Neural cell (in vitro differentiated cells): ENCODE measurements at regions not wholly inside any gene's neighbourhood (a gene's known extent, or its start where the extent isn't known, plus 50 kb on each side); places are given as distances from the start of the nearest gene placed in this dataset.

Experiments
- H2AFZ ChIP-seq: fragments of 200-600, 300-800 bp; sonication (generic), shearing (Covaris generic); 2 replicates; pipeline ENCODE4 v1.6.0; 2014; ENCODE audit warnings: low read depth, mild to moderate bottlenecking, antibody characterized with exemption, low read length, moderate library complexity
- H3F3A ChIP-seq: fragments of 200-600 bp; shearing (Covaris generic); 2 replicates; pipeline ENCODE4 v1.6.1; 2016; ENCODE audit warnings: mild to moderate bottlenecking, moderate library complexity, mixed read lengths, antibody characterized with exemption, low read length; ENCODE audit not compliant: insufficient read depth, poor library complexity, severe bottlenecking
- H3K27ac ChIP-seq: fragments of 200-600, 300-800 bp; sonication (generic), shearing (Covaris generic); 2 replicates; pipeline ENCODE4 v1.5.1; 2014; ENCODE audit warnings: mild to moderate bottlenecking, low read length, moderate library complexity
- H3K27me3 ChIP-seq: fragments of 300-800, 200-600 bp; sonication (generic), shearing (Covaris generic); 2 replicates; pipeline ENCODE4 v1.6.0; 2014; ENCODE audit warnings: mild to moderate bottlenecking, low read depth, low read length, moderate library complexity; ENCODE audit not compliant: insufficient read depth
- H3K36me3 ChIP-seq: fragments of 300-800, 200-600 bp; sonication (generic), shearing (Covaris generic); 2 replicates; pipeline ENCODE4 v1.5.1; 2014; ENCODE audit warnings: mild to moderate bottlenecking, antibody characterized with exemption, low read length, moderate library complexity; ENCODE audit not compliant: insufficient read depth
- H3K4me2 ChIP-seq: fragments of 300-800, 200-600 bp; sonication (generic), shearing (Covaris generic); 2 replicates; pipeline ENCODE4 v1.6.0; 2014; ENCODE audit warnings: mild to moderate bottlenecking, low read length
- H3K4me3 ChIP-seq: fragments of 300-800, 200-600 bp; sonication (generic), shearing (Covaris generic); 2 replicates; pipeline ENCODE4 v1.5.1; 2014; ENCODE audit warnings: mild to moderate bottlenecking, low read length, moderate library complexity
- H3K79me2 ChIP-seq: fragments of 200-600 bp; shearing (Covaris generic); replicated peaks from 2 replicates; pipeline ENCODE4 v1.6.0; 2014; ENCODE audit warnings: mild to moderate bottlenecking, low read length, moderate library complexity; ENCODE audit not compliant: insufficient read depth
- H3K9ac ChIP-seq: fragments of 300-800, 200-600 bp; sonication (generic), shearing (Covaris generic); 2 replicates; pipeline ENCODE4 v1.6.1; 2016; ENCODE audit warnings: mild to moderate bottlenecking, low read length, mixed read lengths
- H3K9me2 ChIP-seq: fragments of 200-600 bp; shearing (Covaris generic); 2 replicates; pipeline ENCODE4 v1.6.1; 2016; ENCODE audit warnings: mild to moderate bottlenecking, low read length, mixed read lengths; ENCODE audit not compliant: insufficient read depth
- H3K9me3 ChIP-seq: fragments of 200-600, 300-800 bp; sonication (generic), shearing (Covaris generic); 2 replicates; pipeline ENCODE4 v1.6.1; 2016; ENCODE audit warnings: mild to moderate bottlenecking, mixed run types, low read length, moderate library complexity, mixed read lengths
- H4K20me1 ChIP-seq: fragments of 200-600 bp; shearing (Covaris generic); 2 replicates; pipeline ENCODE4 v1.6.1; 2016; ENCODE audit warnings: mild to moderate bottlenecking, mixed run types; ENCODE audit not compliant: insufficient read depth
- CTCF ChIP-seq: fragments of 450-650 bp; IDR thresholded peaks from 2 replicates; pipeline ENCODE4 v1.5.1; 2014; ENCODE audit warnings: antibody characterized with exemption, mild to moderate bottlenecking, moderate library complexity; ENCODE audit not compliant: poor library complexity, severe bottlenecking
- EP300 ChIP-seq: fragments of 450-650 bp; conservative IDR thresholded peaks from 2 replicates; pipeline ENCODE4 v1.6.1; 2014; ENCODE audit warnings: antibody characterized with exemption, mild to moderate bottlenecking, moderate library complexity; ENCODE audit not compliant: poor library complexity, severe bottlenecking
- POLR2AphosphoS5 ChIP-seq: IDR thresholded peaks from 2 replicates; pipeline ENCODE4 v1.6.1; 2012
- REST ChIP-seq: IDR thresholded peaks from 2 replicates; pipeline ENCODE4 v1.6.1; 2012; ENCODE audit warnings: borderline replicate concordance
- SMC3 ChIP-seq: fragments of 450-650 bp; conservative IDR thresholded peaks from 2 replicates; pipeline ENCODE4 v1.6.1; 2014; ENCODE audit warnings: antibody characterized with exemption, mild to moderate bottlenecking, moderate library complexity; ENCODE audit not compliant: poor library complexity
- TAF1 ChIP-seq: IDR thresholded peaks from 2 replicates; pipeline ENCODE4 v1.6.1; 2012; ENCODE audit warnings: low read depth

DNA sequence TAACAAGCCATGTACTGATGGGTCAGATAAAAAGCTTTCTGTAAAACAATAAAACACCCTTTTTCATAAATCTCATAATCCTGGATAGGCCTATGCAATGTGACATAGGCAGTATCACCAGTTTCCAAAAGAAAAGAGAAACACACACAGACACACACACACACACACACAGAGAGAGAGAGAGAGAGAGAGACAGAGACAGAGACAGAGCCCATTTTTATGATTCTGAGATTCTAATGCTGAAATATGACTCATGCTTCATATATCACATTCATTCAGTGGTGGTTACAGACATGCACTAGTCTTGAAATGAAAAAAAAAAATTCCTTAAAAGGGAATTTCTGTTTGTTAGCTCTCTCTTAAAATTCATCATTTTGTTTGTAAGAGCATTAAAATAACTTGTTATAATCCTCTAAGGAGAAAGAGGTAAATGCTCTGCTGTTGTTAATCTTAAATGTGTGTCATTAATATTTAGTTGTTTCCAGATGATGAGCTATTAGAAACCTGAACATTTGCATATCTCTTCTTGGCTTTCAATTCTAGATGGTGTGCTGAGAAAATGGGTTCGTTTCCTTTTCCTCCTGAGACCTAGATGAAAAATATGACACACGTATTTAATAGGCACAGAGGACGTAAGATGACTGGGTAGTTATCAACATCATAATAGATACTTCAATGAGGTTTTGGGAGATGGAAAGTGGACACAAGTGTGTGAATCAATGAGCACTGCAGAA lies 1598.7 kb upstream of the ACVR2A start:
- Histone ChIP-seq H3K4me3 (no peak overlapping the region), H3K9me3 (no peaks in the 10 kb centered on the region), H4K20me1 (no peaks in the 10 kb centered on the region), H3K4me2 (no peak overlapping the region), H2AFZ (no peak overlapping the region), H3K9me2 (no peaks in the 10 kb centered on the region), H3K27me3 (no peaks in the 10 kb centered on the region), H3K27ac (no peak overlapping the region), H3F3A (no peaks in the 10 kb centered on the region), H3K36me3 (no peaks in the 10 kb centered on the region), H3K79me2 (no peaks in the 10 kb centered on the region), H3K9ac (no peak overlapping the region)
- no peak for TF ChIP-seq EP300

DNA sequence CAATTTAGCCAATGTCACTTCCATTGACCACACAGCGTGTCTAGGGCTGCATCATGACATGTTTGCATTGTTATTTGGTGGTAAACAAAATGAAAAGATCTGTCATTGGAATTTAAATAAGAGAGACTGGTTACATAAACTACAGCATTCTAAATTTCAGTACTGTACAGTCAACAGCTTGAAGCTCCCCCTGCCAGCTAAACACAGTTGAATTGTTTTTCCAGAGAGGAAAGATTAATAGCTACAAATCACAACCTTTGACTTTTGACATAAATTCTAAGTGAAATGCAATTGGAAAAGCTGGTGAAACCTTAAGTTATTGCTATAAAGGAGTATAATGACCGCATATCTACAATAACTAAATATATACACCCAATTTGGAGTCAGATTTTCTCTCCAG lies 1600.0 kb upstream of the ACVR2A start:
- no peak overlapping the region for H3K4me3 ChIP-seq
- H4K20me1 ChIP-seq: no peaks in the 10 kb centered on the region
- TF ChIP-seq REST (no peak), SMC3 (no peak), TAF1 (no peak), EP300 (no peak), POLR2AphosphoS5 (no peak)
- H3K27me3 ChIP-seq: no peaks in the 10 kb centered on the region
- no peaks in the 10 kb centered on the region for H3F3A ChIP-seq
- H3K4me2 ChIP-seq: no peak overlapping the region
- H3K9me2 ChIP-seq: no peaks in the 10 kb centered on the region
- H3K79me2 ChIP-seq: no peaks in the 10 kb centered on the region
- no peak overlapping the region for H3K27ac ChIP-seq
- no peak overlapping the region for H2AFZ ChIP-seq
- H3K36me3 ChIP-seq: no peaks in the 10 kb centered on the region
- H3K9ac ChIP-seq: no peak overlapping the region
- H3K9me3 ChIP-seq: no peaks in the 10 kb centered on the region

DNA sequence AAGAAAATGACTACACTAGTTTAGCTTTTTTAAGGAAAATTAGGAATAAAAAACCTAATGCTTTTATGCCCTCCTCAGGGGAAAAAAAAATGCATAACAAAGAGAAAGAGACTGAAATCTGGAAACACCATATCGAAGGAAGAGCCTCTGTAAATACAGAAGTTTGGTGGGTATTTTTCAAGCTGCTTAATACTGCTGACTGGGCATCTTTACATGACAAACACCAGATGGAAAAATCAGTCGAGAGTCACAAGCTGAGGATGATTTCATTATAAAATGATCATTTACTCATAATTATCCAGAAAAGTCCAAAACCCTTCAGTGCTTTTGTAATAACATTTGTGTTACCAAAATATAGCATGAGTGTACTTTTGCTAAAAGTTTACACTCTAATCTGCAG lies 1600.7 kb upstream of the ACVR2A start:
- no peaks in the 10 kb centered on the region for H3K27me3 ChIP-seq
- no peak overlapping the region for H3K27ac ChIP-seq
- H3K4me2 ChIP-seq: no peak overlapping the region
- no peaks in the 10 kb centered on the region for H3K9me3 ChIP-seq
- no peaks in the 10 kb centered on the region for H3K79me2 ChIP-seq
- H3K36me3 ChIP-seq: no peaks in the 10 kb centered on the region
- no peak overlapping the region for H3K4me3 ChIP-seq
- H3F3A ChIP-seq: no peaks in the 10 kb centered on the region
- no peak overlapping the region for H2AFZ ChIP-seq
- no peaks in the 10 kb centered on the region for H3K9me2 ChIP-seq
- H3K9ac ChIP-seq: no peak overlapping the region
- TF ChIP-seq CTCF (no peak), SMC3 (no peak)
- no peaks in the 10 kb centered on the region for H4K20me1 ChIP-seq
